Prostate gland (tissue), 2 donors: ENCODE measurements at regions not wholly inside any gene's neighbourhood (a gene's known extent, or its start where the extent isn't known, plus 50 kb on each side); places are given as distances from the start of the nearest gene placed in this dataset.
"Not testable (repeated sequence)": the region's sequence is repeated elsewhere in the genome, so short reads cannot be mapped to it uniquely, and the experiment has no call there.

ENCODE experiments used
- CTCF ChIP-seq, 4 experiments: fragments of 200-600 bp in 2 of 4; fragments of 450-650 bp in 2 of 4; sonication (generic) in 2 of 4; IDR thresholded peaks; 1 replicate in 3 of 4; 2 replicates in 1 of 4; pipeline ENCODE4 v1.5.1; 2016 to 2019; ENCODE audit warnings: antibody characterized with exemption in 4 of 4, mild to moderate bottlenecking in 2 of 4, moderate library complexity in 2 of 4
- POLR2A ChIP-seq: fragments of 450-650 bp; IDR thresholded peaks from one replicate; pipeline ENCODE4 v1.6.1; 2016; ENCODE audit warnings: antibody characterized with exemption, mild to moderate bottlenecking
- POLR2AphosphoS5 ChIP-seq: sonication (generic); formaldehyde crosslinking; IDR thresholded peaks from one replicate; pipeline ENCODE4 v1.6.1; 2017; ENCODE audit warnings: antibody characterized with exemption

GRCh38 chr5:124970381-124970780, 223.9 kb upstream of the ZNF608 start:
- not testable (repeated sequence) for TF ChIP-seq POLR2A; CTCF (IDR thresholded peaks at IDR 0.05); POLR2AphosphoS5
